ENCODE measurements at regions not wholly inside any gene's neighbourhood (a gene's known extent, or its start where the extent isn't known, plus 50 kb on each side); places are given as distances from the start of the nearest gene placed in this dataset.
"Not testable (repeated sequence)": the region's sequence is repeated elsewhere in the genome, so short reads cannot be mapped to it uniquely, and the experiment has no call there.

DNA sequence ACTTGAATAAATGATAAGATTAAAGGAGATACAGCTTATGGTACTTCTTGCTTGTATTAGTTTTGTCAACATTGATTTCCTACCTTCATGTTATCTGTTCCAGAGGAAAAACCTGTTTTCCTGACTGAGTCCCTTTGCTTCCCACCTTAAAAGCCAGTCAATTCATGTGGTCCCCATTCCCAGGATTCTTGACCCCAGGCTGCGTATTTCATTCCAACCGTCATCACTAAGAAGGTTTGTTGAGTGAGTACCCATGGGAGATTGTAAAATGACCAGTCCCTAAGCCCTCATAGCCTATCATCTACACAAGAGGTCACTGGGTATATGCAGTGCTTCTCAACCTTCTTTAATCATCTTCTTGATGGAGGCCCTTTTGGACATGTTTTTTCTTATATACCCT is 52.2 kb downstream of the BEX3 start:
- no peak for DNase-seq (ENCODE audit: low read depth)
- TF ChIP-seq, protein P1, sequence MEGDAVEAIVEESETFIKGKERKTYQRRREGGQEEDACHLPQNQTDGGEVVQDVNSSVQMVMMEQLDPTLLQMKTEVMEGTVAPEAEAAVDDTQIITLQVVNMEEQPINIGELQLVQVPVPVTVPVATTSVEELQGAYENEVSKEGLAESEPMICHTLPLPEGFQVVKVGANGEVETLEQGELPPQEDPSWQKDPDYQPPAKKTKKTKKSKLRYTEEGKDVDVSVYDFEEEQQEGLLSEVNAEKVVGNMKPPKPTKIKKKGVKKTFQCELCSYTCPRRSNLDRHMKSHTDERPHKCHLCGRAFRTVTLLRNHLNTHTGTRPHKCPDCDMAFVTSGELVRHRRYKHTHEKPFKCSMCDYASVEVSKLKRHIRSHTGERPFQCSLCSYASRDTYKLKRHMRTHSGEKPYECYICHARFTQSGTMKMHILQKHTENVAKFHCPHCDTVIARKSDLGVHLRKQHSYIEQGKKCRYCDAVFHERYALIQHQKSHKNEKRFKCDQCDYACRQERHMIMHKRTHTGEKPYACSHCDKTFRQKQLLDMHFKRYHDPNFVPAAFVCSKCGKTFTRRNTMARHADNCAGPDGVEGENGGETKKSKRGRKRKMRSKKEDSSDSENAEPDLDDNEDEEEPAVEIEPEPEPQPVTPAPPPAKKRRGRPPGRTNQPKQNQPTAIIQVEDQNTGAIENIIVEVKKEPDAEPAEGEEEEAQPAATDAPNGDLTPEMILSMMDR (conservative IDR thresholded peaks at IDR 0.05; ENCODE audit: control insufficient read depth, insufficient read depth, low read depth, low read length), result no peak
- no peak overlapping the region for H3K4me3 ChIP-seq (ENCODE audit: control insufficient read depth, low read depth, low read length)

DNA sequence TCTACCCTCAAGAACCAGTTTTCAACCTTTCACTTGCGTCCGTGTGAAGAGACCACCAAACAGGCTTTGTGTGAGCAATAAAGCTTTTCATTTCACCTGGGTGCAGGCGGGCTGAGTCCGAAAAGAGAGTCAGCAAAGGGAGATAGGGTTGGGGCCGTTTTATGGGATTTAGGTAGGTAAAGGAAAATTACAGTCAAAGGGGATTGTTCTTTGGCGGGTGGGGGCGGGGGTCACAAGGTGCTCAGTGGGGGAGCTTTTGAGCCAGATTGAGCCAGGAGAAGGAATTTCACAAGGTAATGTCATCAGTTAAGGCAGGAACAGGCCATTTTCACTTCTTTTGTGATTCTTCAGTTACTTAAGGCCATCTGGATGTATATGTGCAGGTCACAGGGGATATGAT is 52.7 kb downstream of the BEX3 start:
- DNase-seq (ENCODE audit: low read depth); H3K4me3 ChIP-seq (ENCODE audit: control insufficient read depth, low read depth, low read length): not testable (repeated sequence)

DNA sequence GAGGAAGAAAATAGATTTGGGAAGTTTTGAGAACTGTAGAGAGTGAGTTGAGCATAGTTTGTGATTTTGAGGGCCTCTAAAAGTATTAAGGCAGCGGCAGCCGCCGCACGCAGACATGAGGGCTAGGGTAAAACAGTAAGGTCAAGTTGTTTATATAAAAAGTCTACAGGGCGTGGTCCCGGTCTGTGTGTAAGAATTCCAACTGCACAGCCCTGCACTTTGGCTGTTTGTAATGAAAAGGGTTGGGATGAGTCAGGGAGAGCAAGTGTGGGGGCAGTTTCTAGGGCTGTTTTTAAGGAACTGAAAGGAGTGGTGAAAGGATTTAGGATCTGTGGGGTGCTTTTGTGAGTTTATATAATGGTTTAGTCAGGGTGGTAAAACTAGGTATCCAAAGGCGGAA is 55.0 kb downstream of the BEX3 start:
- TF ChIP-seq, protein P1 (conservative IDR thresholded peaks at IDR 0.05; ENCODE audit: control insufficient read depth, insufficient read depth, low read depth, low read length), result no peak
- no peak overlapping the region for H3K4me3 ChIP-seq (ENCODE audit: control insufficient read depth, low read depth, low read length)
- peak; percentile 67 for DNase-seq (ENCODE audit: low read depth)

DNA sequence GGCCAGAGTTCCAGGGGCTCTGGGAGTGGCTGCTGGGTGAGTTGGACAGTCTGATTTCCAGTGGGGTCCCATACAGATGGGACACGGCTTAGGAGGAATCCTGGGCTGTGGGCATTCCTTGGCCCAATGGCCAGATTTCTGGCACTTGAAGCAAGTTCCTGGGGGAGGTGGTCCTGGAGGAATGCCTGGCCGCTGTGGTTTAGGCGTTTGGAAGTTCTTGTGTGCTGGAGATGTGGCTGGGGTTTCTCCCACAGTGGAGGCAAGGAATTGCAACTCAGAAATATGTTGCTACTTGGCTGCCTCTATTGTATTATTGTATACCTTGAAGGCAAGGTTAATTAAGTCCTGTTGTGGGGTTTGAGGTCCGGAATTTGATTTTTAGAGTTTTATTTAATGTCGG is 56.5 kb downstream of the BEX3 start:
- not testable (repeated sequence) for DNase-seq (ENCODE audit: low read depth); H3K4me3 ChIP-seq (ENCODE audit: control insufficient read depth, low read depth, low read length)

DNA sequence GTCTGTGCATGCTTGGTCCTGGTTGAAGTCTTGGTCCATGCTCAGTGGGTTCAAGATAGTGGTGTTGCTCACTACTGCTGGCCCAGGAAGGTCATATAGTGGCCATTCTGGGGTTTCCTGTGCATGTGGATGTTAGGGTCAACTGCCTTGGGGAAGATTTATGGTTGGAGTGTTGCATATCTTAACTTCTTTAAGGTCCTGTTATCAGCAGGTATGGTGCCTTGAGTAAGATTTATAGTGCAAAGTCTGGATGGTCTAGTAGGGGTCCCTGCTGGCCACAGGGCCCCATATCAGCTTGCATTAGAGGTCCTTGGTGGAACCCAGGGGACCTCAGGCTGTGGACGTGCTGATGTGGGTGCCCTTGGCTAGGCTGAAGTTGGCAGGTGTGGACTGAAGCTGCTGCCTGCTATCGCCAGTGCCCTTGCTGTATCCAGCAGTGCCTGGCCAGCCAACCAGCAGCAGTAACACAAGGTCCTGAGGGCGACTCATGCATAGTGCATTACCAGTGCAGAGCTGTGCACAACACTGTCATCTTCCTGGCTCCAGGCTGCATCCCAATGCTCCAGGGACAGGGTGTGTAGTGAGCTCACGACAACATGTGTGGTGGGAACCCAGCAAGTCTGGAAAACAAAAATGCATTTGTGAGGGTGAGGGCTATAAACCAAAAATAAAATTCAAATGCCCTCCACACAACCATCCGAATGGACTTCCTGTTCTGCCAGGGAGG is 61.0 kb downstream of the BEX3 start:
- TF ChIP-seq, protein P1 (conservative IDR thresholded peaks at IDR 0.05; ENCODE audit: control insufficient read depth, insufficient read depth, low read depth, low read length), result no peak
- peak; percentile 48 for DNase-seq (ENCODE audit: low read depth)
- H3K4me3 ChIP-seq (ENCODE audit: control insufficient read depth, low read depth, low read length), result no peak overlapping the region

DNA sequence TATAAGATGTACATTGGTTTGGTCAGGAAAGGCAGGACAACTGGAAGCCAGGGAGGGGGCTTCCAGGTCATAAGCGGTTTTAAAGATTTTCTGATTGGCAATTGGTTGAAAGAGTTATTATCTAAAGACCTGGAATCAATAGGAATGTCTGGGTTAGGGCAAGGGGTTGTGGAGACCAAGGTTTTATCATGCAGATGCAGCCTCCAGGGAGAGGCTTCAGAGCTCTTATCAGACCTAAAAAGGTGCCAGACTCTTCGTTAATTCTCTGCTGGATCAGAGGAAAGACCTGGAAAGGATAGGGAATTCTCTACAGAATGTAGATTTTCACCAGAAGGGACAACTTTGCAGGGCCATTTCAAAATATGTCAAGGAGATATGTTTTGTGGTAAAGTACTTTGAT is 62.8 kb downstream of the BEX3 start:
- TF ChIP-seq, protein P1 (conservative IDR thresholded peaks at IDR 0.05; ENCODE audit: control insufficient read depth, insufficient read depth, low read depth, low read length), result no peak
- H3K4me3 ChIP-seq (ENCODE audit: control insufficient read depth, low read depth, low read length), result no peak overlapping the region
- no peak for DNase-seq (ENCODE audit: low read depth)

DNA sequence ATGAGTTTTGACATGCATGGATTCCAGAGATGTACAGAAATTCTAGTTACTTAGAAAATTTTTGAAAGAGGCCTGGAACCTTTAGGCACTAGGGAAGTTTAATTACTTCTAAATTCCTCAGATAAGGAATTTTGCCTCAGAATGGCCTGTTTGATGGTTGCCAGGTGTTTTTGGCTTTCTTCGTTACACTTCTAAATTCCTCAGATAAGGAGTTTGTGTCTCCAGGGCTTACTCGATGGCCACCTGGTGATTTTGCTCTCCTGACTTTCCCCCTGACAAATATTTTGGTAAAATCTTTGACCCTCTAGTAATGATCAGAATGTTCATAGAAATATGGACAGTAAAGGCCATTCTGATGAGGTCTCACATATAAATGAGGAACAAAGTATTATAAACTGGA is 64.3 kb downstream of the BEX3 start:
- TF ChIP-seq, protein P1 (conservative IDR thresholded peaks at IDR 0.05; ENCODE audit: control insufficient read depth, insufficient read depth, low read depth, low read length), result no peak
- DNase-seq (ENCODE audit: low read depth), result no peak
- H3K4me3 ChIP-seq (ENCODE audit: control insufficient read depth, low read depth, low read length), result no peak overlapping the region

All from fibroblast of mammary gland (primary cell).